H1 (cell line): ENCODE measurements at regions not wholly inside any gene's neighbourhood (a gene's known extent, or its start where the extent isn't known, plus 50 kb on each side); places are given as distances from the start of the nearest gene placed in this dataset.

Experiments
- CTCF ChIA-PET: fragments of 300-600 bp; sonication (Branson Sonifier 250); formaldehyde crosslinking; loops from one replicate; lab custom pipeline; 2021; ENCODE audit not compliant: partially characterized antibody; lab: Charles Lee
- POLR2A ChIA-PET: fragments of 300-600 bp; sonication (Branson Sonifier 250); formaldehyde crosslinking; loops from one replicate; lab custom pipeline; 2021; ENCODE audit warnings: inconsistent platforms; ENCODE audit not compliant: partially characterized antibody; lab: Charles Lee
- DNase-seq, 2 experiments: peaks; one replicate each; pipeline versions ENCODE4 v3.0.0 to v3.0.0-alpha.2; 2010 to 2022; ENCODE audit warnings: low spot score in 2 of 2, low read depth in 1 of 2, mixed read lengths in 1 of 2
- FAIRE-seq: peaks from 2 replicates; lab custom pipeline; 2011; peaks lifted over from hg19 to GRCh38; lab: Jason Lieb, UNC
- H2AFZ ChIP-seq: 2 replicates; pipeline ENCODE4 v1.8.1; 2012; ENCODE audit warnings: low read length, inconsistent platforms
- H2AK5ac ChIP-seq: 2 replicates; pipeline ENCODE4 v1.6.1; 2013; ENCODE audit warnings: low read depth, low read length
- H2BK120ac ChIP-seq: replicated peaks from 2 replicates; pipeline ENCODE3; 2013; ENCODE audit warnings: low read depth, low read length, inconsistent platforms
- H2BK12ac ChIP-seq: 2 replicates; pipeline ENCODE4 v1.6.1; 2013; ENCODE audit warnings: low read depth, low read length
- H2BK15ac ChIP-seq: 2 replicates; pipeline ENCODE4 v1.6.1; 2013; ENCODE audit warnings: low read length
- H2BK20ac ChIP-seq: 2 replicates; pipeline ENCODE4 v1.6.1; 2013; ENCODE audit warnings: low read length
- H2BK5ac ChIP-seq: 2 replicates; pipeline ENCODE4 v1.6.1; 2013; ENCODE audit warnings: low read depth, low read length
- H3K14ac ChIP-seq: 2 replicates; pipeline ENCODE4 v1.6.1; 2013; ENCODE audit warnings: inconsistent platforms; ENCODE audit not compliant: insufficient read length
- H3K18ac ChIP-seq: 2 replicates; pipeline ENCODE4 v1.6.1; 2013; ENCODE audit warnings: low read length; ENCODE audit errors: extremely low read depth
- H3K23ac ChIP-seq: 2 replicates; pipeline ENCODE4 v1.6.1; 2013; ENCODE audit warnings: inconsistent platforms; ENCODE audit not compliant: insufficient read length
- H3K23me2 ChIP-seq: 2 replicates; pipeline ENCODE4 v1.6.1; 2013; ENCODE audit warnings: low read depth, low read length
- H3K27ac ChIP-seq: 2 replicates; pipeline ENCODE4 v1.6.1; 2011; ENCODE audit warnings: low read depth, low read length, inconsistent platforms
- H3K27me3 ChIP-seq, 4 experiments: replicated peaks in 1 of 4; 1 replicate in 1 of 4; 2 replicates in 3 of 4; pipeline versions ENCODE4 v1.6.1 to v1.8.1; 2011 to 2013; ENCODE audit warnings: low read length in 3 of 4, mild to moderate bottlenecking in 3 of 4, inconsistent platforms in 2 of 4, mixed read lengths in 2 of 4, moderate library complexity in 1 of 4; ENCODE audit not compliant: control insufficient read depth in 3 of 4, insufficient read depth in 3 of 4; ENCODE audit errors: extremely low read depth in 1 of 4
- H3K36me3 ChIP-seq, 4 experiments: 2 replicates each; pipeline versions ENCODE4 v1.6.1 to v1.8.1; 2011 to 2013; ENCODE audit warnings: mild to moderate bottlenecking in 4 of 4, low read length in 3 of 4, moderate library complexity in 2 of 4, control low read depth in 1 of 4, inconsistent platforms in 1 of 4; ENCODE audit not compliant: insufficient read depth in 4 of 4, control insufficient read depth in 2 of 4
- H3K4ac ChIP-seq: replicated peaks from 2 replicates; pipeline ENCODE3; 2013; ENCODE audit warnings: low read length, low read depth, mixed read lengths, inconsistent platforms; ENCODE audit not compliant: insufficient read length
- H3K4me1 ChIP-seq, 4 experiments: replicated peaks in 1 of 4; 1 replicate in 1 of 4; 2 replicates in 3 of 4; pipeline versions ENCODE4 v1.6.1 to v1.8.1; 2011 to 2013; ENCODE audit warnings: low read length in 3 of 4, inconsistent platforms in 2 of 4, mixed read lengths in 1 of 4; ENCODE audit not compliant: insufficient read depth in 4 of 4, control insufficient read depth in 3 of 4
- H3K4me2 ChIP-seq, 2 experiments: 2 replicates each; pipeline versions ENCODE4 v1.6.1 to v1.8.1; 2011 to 2013; ENCODE audit warnings: low read depth in 2 of 2, low read length in 2 of 2, control low read depth in 1 of 2, inconsistent platforms in 1 of 2, mild to moderate bottlenecking in 1 of 2; ENCODE audit not compliant: insufficient read depth in 1 of 2
- H3K4me3 ChIP-seq, 4 experiments: fragments of 200-600, 300-600 bp in 1 of 4; sonication (generic), shearing (Covaris generic), sonication (Bioruptor Twin) in 1 of 4; 2 replicates each; pipeline versions ENCODE4 v1.5.1 to v1.8.1; 2011 to 2016; ENCODE audit warnings: low read length in 4 of 4, low read depth in 3 of 4, control low read depth in 2 of 4, inconsistent platforms in 2 of 4, mild to moderate bottlenecking in 2 of 4, mixed read lengths in 1 of 4, moderate library complexity in 1 of 4; ENCODE audit not compliant: insufficient read depth in 2 of 4; ENCODE audit errors: extremely low read depth in 1 of 4
- H3K56ac ChIP-seq: replicated peaks from 2 replicates; pipeline ENCODE3; 2013; ENCODE audit warnings: low read depth, mild to moderate bottlenecking, mixed read lengths, low read length, inconsistent platforms; ENCODE audit not compliant: insufficient read length
- H3K79me1 ChIP-seq: 2 replicates; pipeline ENCODE4 v1.6.1; 2013; ENCODE audit warnings: low read depth, low read length, control low read depth
- H3K79me2 ChIP-seq, 2 experiments: 2 replicates each; pipeline versions ENCODE4 v1.6.1 to v1.8.1; 2012 to 2013; ENCODE audit warnings: low read length in 2 of 2, mild to moderate bottlenecking in 2 of 2, inconsistent platforms in 1 of 2; ENCODE audit not compliant: insufficient read depth in 2 of 2, control insufficient read depth in 1 of 2
- H3K9ac ChIP-seq, 4 experiments: replicated peaks in 1 of 4; 1 replicate in 1 of 4; 2 replicates in 3 of 4; pipeline versions ENCODE4 v1.6.1 to v1.8.1; 2011 to 2013; ENCODE audit warnings: low read depth in 3 of 4, low read length in 3 of 4, control low read depth in 2 of 4, mild to moderate bottlenecking in 2 of 4, moderate library complexity in 2 of 4, inconsistent platforms in 1 of 4; ENCODE audit errors: extremely low read depth in 1 of 4
- H3K9me3 ChIP-seq, 2 experiments: 2 replicates each; pipeline versions ENCODE4 v1.6.1 to v1.8.1; 2012 to 2013; ENCODE audit warnings: mild to moderate bottlenecking in 2 of 2, moderate library complexity in 2 of 2, control low read depth in 1 of 2, inconsistent platforms in 1 of 2, low read depth in 1 of 2, low read length in 1 of 2, mixed read lengths in 1 of 2; ENCODE audit not compliant: insufficient read depth in 2 of 2
- H4K20me1 ChIP-seq, 2 experiments: replicated peaks in 1 of 2; 2 replicates each; pipeline versions ENCODE3 to v1.8.1; 2011 to 2013; ENCODE audit warnings: inconsistent platforms in 2 of 2, low read length in 2 of 2, mild to moderate bottlenecking in 1 of 2; ENCODE audit not compliant: insufficient read depth in 2 of 2, control insufficient read depth in 1 of 2
- H4K5ac ChIP-seq: 2 replicates; pipeline ENCODE4 v1.6.1; 2013; ENCODE audit warnings: low read length, low read depth, mixed read lengths, inconsistent platforms; ENCODE audit not compliant: insufficient read length
- H4K8ac ChIP-seq: 2 replicates; pipeline ENCODE4 v1.8.0; 2013; ENCODE audit warnings: mild to moderate bottlenecking, moderate library complexity, low read length, inconsistent platforms; ENCODE audit not compliant: insufficient read depth; ENCODE audit errors: extremely low read depth
- H4K91ac ChIP-seq: replicated peaks from 2 replicates; pipeline ENCODE3; 2013; ENCODE audit warnings: low read length, mixed read lengths, inconsistent platforms; ENCODE audit not compliant: insufficient read length
- GTF2F1 ChIP-seq: IDR thresholded peaks from 2 replicates; pipeline ENCODE4 v1.6.1; 2012; ENCODE audit warnings: low read depth, low read length, improper control_type of control experiment, borderline replicate concordance
- HDAC6 ChIP-seq: IDR thresholded peaks from one replicate; pipeline ENCODE4 v1.7.1; 2012; ENCODE audit warnings: low read depth, mild to moderate bottlenecking, inconsistent platforms, low read length, moderate library complexity
- NANOG ChIP-seq: IDR thresholded peaks from 2 replicates; pipeline ENCODE4 v1.6.1; 2011; ENCODE audit warnings: low read length, low read depth, mild to moderate bottlenecking, inconsistent platforms; ENCODE audit not compliant: insufficient read depth, poor library complexity, severe bottlenecking
- RNF2 ChIP-seq: fragments of 200-900, 300-1000 bp; sonication (generic); IDR thresholded peaks from 2 replicates; pipeline ENCODE4 v1.7.1; 2016; ENCODE audit warnings: borderline replicate concordance, low read depth, mild to moderate bottlenecking, antibody characterized with exemption, low read length; ENCODE audit not compliant: poor library complexity, severe bottlenecking; ENCODE audit errors: missing control alignments
- RXRA ChIP-seq: IDR thresholded peaks from 2 replicates; pipeline ENCODE4 v1.6.1; 2011; ENCODE audit warnings: low read depth, mild to moderate bottlenecking, low read length, moderate library complexity; ENCODE audit not compliant: insufficient read depth
- SP2 ChIP-seq: IDR thresholded peaks from 2 replicates; pipeline ENCODE4 v1.6.1; 2012; ENCODE audit warnings: mild to moderate bottlenecking, low read length, inconsistent platforms
- TAF1 ChIP-seq: IDR thresholded peaks from 2 replicates; pipeline ENCODE4 v1.6.1; 2011; ENCODE audit warnings: mild to moderate bottlenecking, low read depth, low read length
- TBP ChIP-seq: IDR thresholded peaks from 2 replicates; pipeline ENCODE4 v1.6.1; 2011; ENCODE audit warnings: low read depth, low read length, improper control_type of control experiment
- ZNF274 ChIP-seq: IDR thresholded peaks from 2 replicates; pipeline ENCODE4 v1.7.0; 2012; ENCODE audit warnings: low read length, borderline replicate concordance; ENCODE audit errors: extremely low read depth
- TF ChIP-seq, protein P1 (sequence below): IDR thresholded peaks from 2 replicates; pipeline ENCODE4 v1.6.1; 2012; ENCODE audit warnings: low read length, inconsistent platforms
- TF ChIP-seq, protein P2 (sequence below), 3 experiments: IDR thresholded peaks; 1 replicate in 2 of 3; 2 replicates in 1 of 3; pipeline versions ENCODE4 v1.5.1 to v1.6.1; 2011; ENCODE audit warnings: low read length in 3 of 3, mild to moderate bottlenecking in 3 of 3, inconsistent platforms in 2 of 3, low read depth in 1 of 3, moderate library complexity in 1 of 3; ENCODE audit not compliant: insufficient read depth in 1 of 3; ENCODE audit errors: control extremely low read depth in 1 of 3

DNA sequence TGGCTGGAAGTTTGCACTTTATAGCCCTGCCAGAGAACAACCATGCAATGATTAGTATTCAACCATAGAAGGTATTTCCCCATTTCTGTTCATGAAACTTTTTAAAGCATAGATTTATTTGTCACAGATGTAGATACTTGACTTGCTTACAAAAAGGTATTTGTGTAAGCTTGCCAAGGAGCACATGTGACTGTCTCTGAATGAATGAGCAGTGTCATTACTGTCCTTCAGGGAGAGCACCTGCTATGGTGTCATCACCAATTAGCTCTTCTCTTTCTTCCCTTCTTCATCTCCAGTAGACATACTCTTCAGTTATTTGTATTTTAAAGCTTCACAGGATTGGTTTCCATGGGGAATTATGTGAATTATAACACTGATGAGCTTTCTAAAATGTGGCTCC lies 1064.7 kb upstream of the GRIA3 start:
- no peak overlapping the region for H3K18ac ChIP-seq
- no peak for DNase-seq
- no peak overlapping the region for H2BK15ac ChIP-seq
- H2AK5ac ChIP-seq: no peak overlapping the region
- H3K14ac ChIP-seq: no peak overlapping the region
- H3K27me3 ChIP-seq: no peaks in the 10 kb centered on the region
- H3K23ac ChIP-seq: no peak overlapping the region
- no peak overlapping the region for H3K56ac ChIP-seq
- H3K27ac ChIP-seq: no peak overlapping the region
- H3K79me2 ChIP-seq: no peaks in the 10 kb centered on the region
- H3K36me3 ChIP-seq: no peaks in the 10 kb centered on the region
- no peak for FAIRE-seq
- H3K23me2 ChIP-seq: no peaks in the 10 kb centered on the region
- no peak overlapping the region for H3K9ac ChIP-seq
- H2BK12ac ChIP-seq: no peak overlapping the region
- no peak overlapping the region for H3K4me3 ChIP-seq
- ChIA-PET CTCF (no interaction called here), POLR2A (no interaction called here)
- no peak overlapping the region for H2BK120ac ChIP-seq
- H4K5ac ChIP-seq: no peak overlapping the region
- no peak overlapping the region for H2BK20ac ChIP-seq
- H3K4me2 ChIP-seq: no peak overlapping the region
- no peak overlapping the region for H2BK5ac ChIP-seq
- no peak overlapping the region for H4K8ac ChIP-seq
- H3K9me3 ChIP-seq: no peaks in the 10 kb centered on the region
- no peak overlapping the region for H2AFZ ChIP-seq
- H3K4me1 ChIP-seq: no peaks in the 10 kb centered on the region; a peak in 1 of 7 replicates
- H3K4ac ChIP-seq: no peak overlapping the region
- no peaks in the 10 kb centered on the region for H4K20me1 ChIP-seq
- H4K91ac ChIP-seq: no peak overlapping the region
- no peaks in the 10 kb centered on the region for H3K79me1 ChIP-seq
- no peak for TF ChIP-seq RXRA
- no peak for TF ChIP-seq ZNF274
- TF ChIP-seq, protein P1, sequence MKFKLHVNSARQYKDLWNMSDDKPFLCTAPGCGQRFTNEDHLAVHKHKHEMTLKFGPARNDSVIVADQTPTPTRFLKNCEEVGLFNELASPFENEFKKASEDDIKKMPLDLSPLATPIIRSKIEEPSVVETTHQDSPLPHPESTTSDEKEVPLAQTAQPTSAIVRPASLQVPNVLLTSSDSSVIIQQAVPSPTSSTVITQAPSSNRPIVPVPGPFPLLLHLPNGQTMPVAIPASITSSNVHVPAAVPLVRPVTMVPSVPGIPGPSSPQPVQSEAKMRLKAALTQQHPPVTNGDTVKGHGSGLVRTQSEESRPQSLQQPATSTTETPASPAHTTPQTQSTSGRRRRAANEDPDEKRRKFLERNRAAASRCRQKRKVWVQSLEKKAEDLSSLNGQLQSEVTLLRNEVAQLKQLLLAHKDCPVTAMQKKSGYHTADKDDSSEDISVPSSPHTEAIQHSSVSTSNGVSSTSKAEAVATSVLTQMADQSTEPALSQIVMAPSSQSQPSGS: no peak
- no peak for TF ChIP-seq NANOG
- no peak for TF ChIP-seq TBP
- no peak for TF ChIP-seq TAF1
- no peak for TF ChIP-seq SP2
- TF ChIP-seq, protein P2, sequence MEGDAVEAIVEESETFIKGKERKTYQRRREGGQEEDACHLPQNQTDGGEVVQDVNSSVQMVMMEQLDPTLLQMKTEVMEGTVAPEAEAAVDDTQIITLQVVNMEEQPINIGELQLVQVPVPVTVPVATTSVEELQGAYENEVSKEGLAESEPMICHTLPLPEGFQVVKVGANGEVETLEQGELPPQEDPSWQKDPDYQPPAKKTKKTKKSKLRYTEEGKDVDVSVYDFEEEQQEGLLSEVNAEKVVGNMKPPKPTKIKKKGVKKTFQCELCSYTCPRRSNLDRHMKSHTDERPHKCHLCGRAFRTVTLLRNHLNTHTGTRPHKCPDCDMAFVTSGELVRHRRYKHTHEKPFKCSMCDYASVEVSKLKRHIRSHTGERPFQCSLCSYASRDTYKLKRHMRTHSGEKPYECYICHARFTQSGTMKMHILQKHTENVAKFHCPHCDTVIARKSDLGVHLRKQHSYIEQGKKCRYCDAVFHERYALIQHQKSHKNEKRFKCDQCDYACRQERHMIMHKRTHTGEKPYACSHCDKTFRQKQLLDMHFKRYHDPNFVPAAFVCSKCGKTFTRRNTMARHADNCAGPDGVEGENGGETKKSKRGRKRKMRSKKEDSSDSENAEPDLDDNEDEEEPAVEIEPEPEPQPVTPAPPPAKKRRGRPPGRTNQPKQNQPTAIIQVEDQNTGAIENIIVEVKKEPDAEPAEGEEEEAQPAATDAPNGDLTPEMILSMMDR (IDR thresholded peaks at IDR 0.05; ENCODE audit: control extremely low read depth in 1 of 3, insufficient read depth in 1 of 3, low read depth in 1 of 3, low read length in 3 of 3): no peak
- TF ChIP-seq GTF2F1: no peak
- TF ChIP-seq HDAC6: no peak
- no peak for TF ChIP-seq RNF2
